GM12875 (cell line): ENCODE measurements at regions not wholly inside any gene's neighbourhood (a gene's known extent, or its start where the extent isn't known, plus 50 kb on each side); places are given as distances from the start of the nearest gene placed in this dataset.
"Not testable (repeated sequence)": the region's sequence is repeated elsewhere in the genome, so short reads cannot be mapped to it uniquely, and the experiment has no call there.

ENCODE experiments used
- H3K4me3 ChIP-seq: one replicate; pipeline ENCODE4 v1.5.1; 2011; ENCODE audit warnings: low read depth, low read length, control low read depth
- CTCF ChIP-seq: IDR thresholded peaks from 2 replicates; pipeline ENCODE4 v1.5.1; 2011; ENCODE audit warnings: low read depth, mild to moderate bottlenecking, control low read depth, inconsistent platforms, low read length, moderate library complexity, borderline replicate concordance; ENCODE audit not compliant: insufficient read depth

- no peak for TF ChIP-seq CTCF
- H3K4me3 ChIP-seq: no peak overlapping the region
These were observed 107.6 kb downstream of the ATXN3L start for GRCh38 chrX:13212191-13212651.

GRCh38 chrX:13210142-13210541 is 109.7 kb downstream of the ATXN3L start:
- not testable (repeated sequence) for H3K4me3 ChIP-seq

- H3K4me3 ChIP-seq: not testable (repeated sequence)
These were observed 110.1 kb downstream of the ATXN3L start for GRCh38 chrX:13209704-13210103.

- H3K4me3 ChIP-seq: no peak overlapping the region
- TF ChIP-seq CTCF: no peak
These were observed 111.4 kb downstream of the ATXN3L start for GRCh38 chrX:13208281-13208935.

- H3K4me3 ChIP-seq: no peak overlapping the region
- TF ChIP-seq CTCF: no peak
These were observed 116.6 kb downstream of the ATXN3L start for GRCh38 chrX:13203271-13203670.

- H3K4me3 ChIP-seq: no peak overlapping the region
- no peak for TF ChIP-seq CTCF
These were observed 118.1 kb downstream of the ATXN3L start for GRCh38 chrX:13201605-13202219.

GRCh38 chrX:13200398-13200797 is 119.5 kb downstream of the ATXN3L start:
- TF ChIP-seq CTCF: no peak
- no peak overlapping the region for H3K4me3 ChIP-seq

- H3K4me3 ChIP-seq: no peak overlapping the region
These were observed 121.1 kb downstream of the ATXN3L start for GRCh38 chrX:13198762-13199064.

More at GRCh38 chrX:13198762-13199064, 121.1 kb downstream of the ATXN3L start:
- no peak for TF ChIP-seq CTCF
